Left renal pelvis (tissue), 4 donors: ENCODE measurements at regions not wholly inside any gene's neighbourhood (a gene's known extent, or its start where the extent isn't known, plus 50 kb on each side); places are given as distances from the start of the nearest gene placed in this dataset.

Experiments
- DNase-seq, 4 donors: peaks; one replicate each; pipeline ENCODE4 v3.0.0-alpha.2; 2013; ENCODE audit warnings: low read depth in 4 of 4, low spot score in 3 of 4

- DNase-seq, result no peak
Measured at GRCh38 chr5:175118700-175119309, 325.2 kb downstream of the DRD1 start.

- no peak for DNase-seq
Measured at GRCh38 chr5:175116466-175117048, 327.4 kb downstream of the DRD1 start.

- DNase-seq, result no peak
Measured at GRCh38 chr5:175115831-175116230, 328.2 kb downstream of the DRD1 start.

- no peak for DNase-seq
Measured at GRCh38 chr5:175113947-175114346, 330.0 kb downstream of the DRD1 start.

- no peak for DNase-seq
Measured at GRCh38 chr5:175109058-175109755, 334.8 kb downstream of the DRD1 start.

- no peak for DNase-seq
Measured at GRCh38 chr5:175107865-175108264, 336.1 kb downstream of the DRD1 start.

- no peak for DNase-seq
Measured at GRCh38 chr5:175107028-175107588, 336.9 kb downstream of the DRD1 start.

- DNase-seq, result no peak
Measured at GRCh38 chr5:175104677-175105076, 339.3 kb downstream of the DRD1 start.

GRCh38 chr5:175103746-175104145, 340.2 kb downstream of the DRD1 start:
- DNase-seq, result no peak

- no peak for DNase-seq
Measured at GRCh38 chr5:175102717-175103116, 341.3 kb downstream of the DRD1 start.

GRCh38 chr5:175098301-175098700, 345.7 kb downstream of the DRD1 start:
- DNase-seq, result no peak

- DNase-seq, result no peak
Measured at GRCh38 chr5:175096469-175097165, 347.4 kb downstream of the DRD1 start.

- DNase-seq, result no peak
Measured at GRCh38 chr5:175094461-175094860, 349.5 kb downstream of the DRD1 start.

- DNase-seq, result no peak
Measured at GRCh38 chr5:175092691-175093090, 351.3 kb downstream of the DRD1 start.

- DNase-seq, result no peak
Measured at GRCh38 chr5:175088963-175089362, 355.0 kb downstream of the DRD1 start.

- DNase-seq, result no peak
Measured at GRCh38 chr5:175082866-175083590, 358.6 kb downstream of the MSX2 start.

- no peak for DNase-seq
Measured at GRCh38 chr5:175082346-175082745, 358.0 kb downstream of the MSX2 start.

GRCh38 chr5:175079707-175080106, 355.3 kb downstream of the MSX2 start:
- no peak for DNase-seq

GRCh38 chr5:175070283-175070682, 345.9 kb downstream of the MSX2 start:
- DNase-seq, result no peak

GRCh38 chr5:175060257-175060656, 335.9 kb downstream of the MSX2 start:
- no peak for DNase-seq
